K562 (cell line): ENCODE measurements at regions not wholly inside any gene's neighbourhood (a gene's known extent, or its start where the extent isn't known, plus 50 kb on each side); places are given as distances from the start of the nearest gene placed in this dataset.
A peak's percentile ranks its signal among the peaks of the same experiment; 100 is the strongest.

Experiments used
- ATAC-seq: fragments of 200-7000 bp; cut with Tn5 transposase; 3 replicates; pipeline ENCODE4 v1.9.1; 2020; ENCODE audit warnings: moderate library complexity
- BruUV-seq: library from RNA; stranded (reverse); fragments of 400-500 nt; replicated peaks from 2 replicates; lab custom pipeline; 2021; lab: Mats Ljungman, UMichigan
- CTCF ChIA-PET: fragments of 300-600 bp; formaldehyde crosslinking; extraction: SDS; loops from one replicate; lab custom pipeline; 2021; ENCODE audit warnings: low intra/inter-chr PET ratio; lab: Yijun Ruan, JAX
- POLR2A ChIA-PET: fragments of 300-600, 350-650 bp; sonication (Branson Sonifier 250); formaldehyde crosslinking; extraction: SDS; loops from one replicate; lab custom pipeline; 2021; ENCODE audit warnings: antibody characterized with exemption, inconsistent platforms; lab: Yijun Ruan, JAX
- DNase-seq, 4 experiments: peaks; one replicate each; pipeline versions ENCODE4 v3.0.0 to v3.0.0-alpha.2; 2011 to 2018; ENCODE audit warnings: low spot score in 3 of 4, mixed read lengths in 3 of 4; ENCODE audit errors: extremely low read depth in 1 of 4
- FAIRE-seq: peaks from 2 replicates; lab custom pipeline; 2011; peaks lifted over from hg19 to GRCh38; lab: Jason Lieb, UNC
- H2AFZ ChIP-seq: 2 replicates; pipeline ENCODE4 v1.6.0; 2011; ENCODE audit warnings: low read depth, low read length, control low read depth, inconsistent platforms
- H3K27ac ChIP-seq: fragments of 200-600 bp; 3 replicates; pipeline ENCODE4 v1.8.0; 2011; ENCODE audit warnings: low read depth, mild to moderate bottlenecking, control low read depth, inconsistent platforms, low read length, moderate library complexity, mixed read lengths; ENCODE audit errors: extremely low read depth
- H3K27me3 ChIP-seq, 2 experiments: fragments of 300-600 bp in 1 of 2; 2 replicates in 1 of 2; 3 replicates in 1 of 2; pipeline versions ENCODE4 v1.6.0 to v1.8.0; 2011; ENCODE audit warnings: inconsistent platforms in 2 of 2, low read length in 2 of 2, mild to moderate bottlenecking in 1 of 2, mixed read lengths in 1 of 2, moderate library complexity in 1 of 2; ENCODE audit not compliant: control insufficient read depth in 2 of 2, insufficient read depth in 2 of 2
- H3K36me3 ChIP-seq: fragments of 300-600 bp; 3 replicates; pipeline ENCODE4 v1.8.0; 2011; ENCODE audit warnings: mild to moderate bottlenecking, low read length, inconsistent platforms; ENCODE audit not compliant: control insufficient read depth, insufficient read depth
- H3K4me1 ChIP-seq, 2 experiments: fragments of 200-600 bp in 1 of 2; replicated peaks in 1 of 2; 2 replicates in 1 of 2; 3 replicates in 1 of 2; pipeline versions ENCODE4 v1.5.1 to v1.8.0; 2011; ENCODE audit warnings: inconsistent platforms in 2 of 2, low read length in 2 of 2, mild to moderate bottlenecking in 1 of 2, mixed read lengths in 1 of 2, moderate library complexity in 1 of 2; ENCODE audit not compliant: control insufficient read depth in 2 of 2, insufficient read depth in 2 of 2
- H3K4me2 ChIP-seq: 2 replicates; pipeline ENCODE4 v1.6.1; 2011; ENCODE audit warnings: low read length, control low read depth, inconsistent platforms, mixed read lengths; ENCODE audit not compliant: insufficient read depth
- H3K4me3 ChIP-seq: fragments of 200-600 bp; sonication (generic), shearing (Covaris generic); 2 replicates; pipeline ENCODE4 v1.5.1; 2016; ENCODE audit warnings: control low read depth, inconsistent platforms
- H3K79me2 ChIP-seq: fragments of 200-600 bp; 3 replicates; pipeline ENCODE4 v1.8.0; 2011; ENCODE audit warnings: low read length, inconsistent platforms; ENCODE audit not compliant: control insufficient read depth, insufficient read depth
- H3K9ac ChIP-seq, 2 experiments: 2 replicates each; pipeline versions ENCODE4 v1.6.0 to v1.6.1; 2011; ENCODE audit warnings: low read depth in 2 of 2, low read length in 2 of 2, control low read depth in 1 of 2, inconsistent platforms in 1 of 2, mild to moderate bottlenecking in 1 of 2, mixed read lengths in 1 of 2; ENCODE audit not compliant: insufficient read depth in 1 of 2
- H3K9me1 ChIP-seq: one replicate; pipeline ENCODE4 v1.6.0; 2011; ENCODE audit warnings: inconsistent platforms, mild to moderate bottlenecking, low read length, moderate library complexity; ENCODE audit not compliant: control insufficient read depth, insufficient read depth
- H3K9me3 ChIP-seq: replicated peaks from 2 replicates; pipeline ENCODE4 v1.5.1; 2011; ENCODE audit warnings: low read depth, low read length, inconsistent platforms; ENCODE audit not compliant: control insufficient read depth, insufficient read depth
- H4K20me1 ChIP-seq: replicated peaks from 2 replicates; pipeline ENCODE4 v1.6.1; 2011; ENCODE audit warnings: low read length, inconsistent platforms, mixed read lengths; ENCODE audit not compliant: control insufficient read depth, insufficient read depth
- BCOR ChIP-seq: fragments of 450-650 bp; IDR thresholded peaks from 2 replicates; pipeline ENCODE4 v1.6.1; 2016
- C11orf30 ChIP-seq: fragments of 450-650 bp; IDR thresholded peaks from 2 replicates; pipeline ENCODE4 v1.6.1; 2016; ENCODE audit warnings: low read depth, mild to moderate bottlenecking
- JUND ChIP-seq, 2 experiments: IDR thresholded peaks; 2 replicates in 1 of 2; 3 replicates in 1 of 2; pipeline ENCODE4 v1.6.1; 2011; ENCODE audit warnings: borderline replicate concordance in 2 of 2, low read depth in 2 of 2, low read length in 2 of 2, improper control_type of control experiment in 1 of 2, missing biosample characterization in 1 of 2, missing genetic modification characterization in 1 of 2, missing genetic modification reagents in 1 of 2
- MAFG ChIP-seq: fragments of 450-650 bp; conservative IDR thresholded peaks from 2 replicates; pipeline ENCODE4 v1.6.1; 2016; ENCODE audit warnings: missing genetic modification characterization, missing compliant biosample characterization
- POLR2G ChIP-seq: fragments of 200-400 bp; formaldehyde crosslinking; IDR thresholded peaks from 2 replicates; pipeline ENCODE4 v1.6.1; 2017; ENCODE audit warnings: low read depth, mild to moderate bottlenecking, antibody characterized with exemption, low read length, moderate library complexity
- ZNF140 ChIP-seq: fragments of 250-450 bp; sonication (Bioruptor Pico); IDR thresholded peaks from 2 replicates; pipeline ENCODE4 v1.8.0; 2021; ENCODE audit warnings: moderate library complexity, mild to moderate bottlenecking, inconsistent platforms
- ZNF316 ChIP-seq: fragments of 450-650 bp; IDR thresholded peaks from 2 replicates; pipeline ENCODE4 v1.6.1; 2016
- ZNF830 ChIP-seq: fragments of 250-450 bp; sonication (Bioruptor Pico); IDR thresholded peaks from 2 replicates; pipeline ENCODE4 v1.5.0; 2021; ENCODE audit warnings: mild to moderate bottlenecking
- WGBS: fragments of 100-300 bp; shearing (Covaris generic); methylation state at CpG from one replicate; pipeline ENCODE4 v1.1.6; 2016; ENCODE audit warnings: low coverage, mixed read lengths; ENCODE audit not compliant: insufficient coverage; ENCODE audit errors: missing lambda C conversion rate; 5-methylcytosine and 5-hydroxymethylcytosine counted together
- in situ Hi-C: fragments of 300-500 bp; cut with MboI; formaldehyde crosslinking; loops from 4 replicates; pipeline ENCODE4 v1.15.0; 2018; ENCODE audit warnings: inconsistent platforms, mixed read lengths
- intact Hi-C: fragments of 100-400 bp; cut with micrococcal nuclease; formaldehyde crosslinking; loops from 2 replicates; pipeline ENCODE4 v1.14.2; 2022
- TF ChIP-seq, protein P1 (sequence below), 2 experiments: fragments of 450-650 bp; conservative IDR thresholded peaks; 2 replicates each; pipeline ENCODE4 v1.6.1; 2017; ENCODE audit warnings: mild to moderate bottlenecking in 2 of 2, moderate library complexity in 2 of 2
- TF ChIP-seq, protein P2 (sequence below): fragments of 450-650 bp; IDR thresholded peaks from 2 replicates; pipeline ENCODE4 v1.6.1; 2016
- TF ChIP-seq, protein P3 (sequence below), 2 experiments: IDR thresholded peaks; 2 replicates each; pipeline ENCODE4 v1.6.1; 2011; ENCODE audit warnings: borderline replicate concordance in 1 of 2, control low read depth in 1 of 2, low read depth in 1 of 2, low read length in 1 of 2, mild to moderate bottlenecking in 1 of 2, mixed read lengths in 1 of 2, moderate library complexity in 1 of 2; ENCODE audit not compliant: insufficient read depth in 1 of 2, insufficient read length in 1 of 2, poor library complexity in 1 of 2, severe bottlenecking in 1 of 2; ENCODE audit errors: extremely low read depth in 1 of 2

DNA sequence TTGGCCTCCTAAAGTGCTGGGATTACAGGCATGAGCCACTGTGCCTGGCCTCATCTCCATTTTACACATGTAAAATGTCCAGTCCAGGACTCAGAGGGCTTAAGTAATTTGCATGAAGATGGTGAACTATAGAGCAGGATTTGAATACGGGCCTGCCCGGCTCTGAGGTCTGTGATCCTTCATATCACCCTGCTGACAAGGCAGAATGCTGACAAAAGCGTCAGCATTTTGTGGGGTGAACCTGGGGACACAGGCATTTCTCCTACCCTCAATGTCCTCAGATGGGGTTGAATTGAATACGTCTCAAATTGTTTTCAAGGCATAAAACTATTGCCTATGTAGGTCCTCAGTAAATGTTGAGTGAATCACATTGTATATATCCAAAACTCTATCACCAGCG lies 57.2 kb upstream of the GATA6 start:
- Histone ChIP-seq H4K20me1 (no peaks in the 10 kb centered on the region), H3K27ac (no peak overlapping the region), H3K36me3 (no peaks in the 10 kb centered on the region), H2AFZ (no peak overlapping the region), H3K4me3 (no peak overlapping the region), H3K9ac (no peak overlapping the region), H3K4me1 (peaks cover 10 to 18% of the 10 kb centered on the region in 2 experiments; a peak in 4 of 5 replicates), H3K27me3 (no peaks in the 10 kb centered on the region; a peak in 1 of 5 replicates), H3K9me3 (no peaks in the 10 kb centered on the region), H3K79me2 (no peaks in the 10 kb centered on the region), H3K4me2 (no peak overlapping the region), H3K9me1 (no peaks in the 10 kb centered on the region)
- in situ Hi-C loops (no loop called here), intact Hi-C loops (no loop called here)
- DNase-seq, result no peak
- no TSS peak for BruUV-seq
- ATAC-seq, result no peak
- WGBS, result 66% methylated on average over 5 of the region's 5 CpGs
- no peak for FAIRE-seq
- TF ChIP-seq POLR2G, result no peak
- peak; percentile 47 for TF ChIP-seq C11orf30
- peak; percentile 82 for TF ChIP-seq ZNF316
- TF ChIP-seq ZNF830 (CRISPR knock-in tag), result no peak
- no peak for TF ChIP-seq ZNF140
- peak; percentile 40; the same call in 1 of the 2 replicates for TF ChIP-seq MAFG (tag)
- ChIA-PET POLR2A (no interaction called here), CTCF (no interaction called here)

DNA sequence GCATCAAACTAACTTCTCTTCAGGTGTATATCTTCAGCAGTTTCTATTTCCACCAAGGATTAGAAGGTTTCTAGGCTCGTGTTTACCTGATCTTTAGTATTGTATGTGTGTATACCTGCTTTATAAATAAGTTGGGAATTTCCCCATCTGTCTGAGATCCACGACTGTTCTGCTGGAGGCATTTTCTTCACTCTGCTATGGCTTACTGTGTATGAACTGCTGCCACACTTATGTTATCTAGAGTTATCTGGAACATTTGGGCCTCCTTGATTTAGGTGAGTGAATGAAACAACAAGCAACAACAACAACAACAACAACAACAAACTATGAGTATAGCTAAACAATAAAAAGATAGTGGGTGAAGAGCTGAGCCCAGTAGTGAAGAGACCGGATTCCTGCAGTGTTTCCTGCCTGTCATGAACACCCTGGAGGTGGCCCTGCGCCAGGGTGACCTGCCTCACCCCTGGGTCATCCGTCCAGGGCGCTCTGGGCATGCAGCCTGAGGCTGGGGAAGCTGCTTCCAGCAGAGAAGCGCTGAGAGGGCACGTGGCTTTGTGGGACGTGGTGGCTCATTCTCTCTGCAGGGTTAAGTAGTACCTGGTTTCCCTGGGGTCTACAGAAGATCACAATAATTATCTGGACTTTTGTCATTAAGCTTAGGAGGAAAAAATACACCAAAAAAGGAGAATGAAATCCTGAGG lies 56.1 kb upstream of the GATA6 start:
- peak overlapping the region; percentile 41; the same call in 1 of the 2 replicates for H2AFZ ChIP-seq
- H4K20me1 ChIP-seq, result no peaks in the 10 kb centered on the region
- ChIA-PET CTCF (no interaction called here), POLR2A (interaction anchor here (0.5 to 1.2 kb wide), 3 partner anchors 11 to 1563 kb away, joined by 3 to 7 read pairs (median 3); no protein-coding TSS in a partner anchor)
- intact Hi-C loops, result no loop called here
- H3K36me3 ChIP-seq, result no peaks in the 10 kb centered on the region
- H3K4me2 ChIP-seq, result no peak overlapping the region
- no peaks in the 10 kb centered on the region for H3K9me1 ChIP-seq
- no TSS peak for BruUV-seq
- no peaks in the 10 kb centered on the region; a peak in 1 of 5 replicates for H3K27me3 ChIP-seq
- no peak for DNase-seq
- no peak overlapping the region for H3K4me3 ChIP-seq
- in situ Hi-C loops, result no loop called here
- H3K9ac ChIP-seq, result peak overlapping the region in 1 of 2 experiments; percentile 77; a peak in 1 of 4 replicates
- no peaks in the 10 kb centered on the region for H3K9me3 ChIP-seq
- peaks cover 10 to 18% of the 10 kb centered on the region in 2 experiments; a peak in 4 of 5 replicates for H3K4me1 ChIP-seq
- H3K79me2 ChIP-seq, result no peaks in the 10 kb centered on the region
- ATAC-seq, result no peak; the same call in 2 of the 3 replicates
- H3K27ac ChIP-seq, result no peak overlapping the region
- no peak for FAIRE-seq
- 23% methylated on average over 9 of the region's 9 CpGs for WGBS
- TF ChIP-seq BCOR, result no peak
- TF ChIP-seq, protein P1, sequence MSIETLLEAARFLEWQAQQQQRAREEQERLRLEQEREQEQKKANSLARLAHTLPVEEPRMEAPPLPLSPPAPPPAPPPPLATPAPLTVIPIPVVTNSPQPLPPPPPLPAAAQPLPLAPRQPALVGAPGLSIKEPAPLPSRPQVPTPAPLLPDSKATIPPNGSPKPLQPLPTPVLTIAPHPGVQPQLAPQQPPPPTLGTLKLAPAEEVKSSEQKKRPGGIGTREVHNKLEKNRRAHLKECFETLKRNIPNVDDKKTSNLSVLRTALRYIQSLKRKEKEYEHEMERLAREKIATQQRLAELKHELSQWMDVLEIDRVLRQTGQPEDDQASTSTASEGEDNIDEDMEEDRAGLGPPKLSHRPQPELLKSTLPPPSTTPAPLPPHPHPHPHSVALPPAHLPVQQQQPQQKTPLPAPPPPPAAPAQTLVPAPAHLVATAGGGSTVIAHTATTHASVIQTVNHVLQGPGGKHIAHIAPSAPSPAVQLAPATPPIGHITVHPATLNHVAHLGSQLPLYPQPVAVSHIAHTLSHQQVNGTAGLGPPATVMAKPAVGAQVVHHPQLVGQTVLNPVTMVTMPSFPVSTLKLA (conservative IDR thresholded peaks at IDR 0.05), result no peak
- TF ChIP-seq, protein P2, sequence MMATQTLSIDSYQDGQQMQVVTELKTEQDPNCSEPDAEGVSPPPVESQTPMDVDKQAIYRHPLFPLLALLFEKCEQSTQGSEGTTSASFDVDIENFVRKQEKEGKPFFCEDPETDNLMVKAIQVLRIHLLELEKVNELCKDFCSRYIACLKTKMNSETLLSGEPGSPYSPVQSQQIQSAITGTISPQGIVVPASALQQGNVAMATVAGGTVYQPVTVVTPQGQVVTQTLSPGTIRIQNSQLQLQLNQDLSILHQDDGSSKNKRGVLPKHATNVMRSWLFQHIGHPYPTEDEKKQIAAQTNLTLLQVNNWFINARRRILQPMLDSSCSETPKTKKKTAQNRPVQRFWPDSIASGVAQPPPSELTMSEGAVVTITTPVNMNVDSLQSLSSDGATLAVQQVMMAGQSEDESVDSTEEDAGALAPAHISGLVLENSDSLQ, result no peak
- no peak for TF ChIP-seq JUND (IDR thresholded peaks at IDR 0.05; ENCODE audit: borderline replicate concordance, low read depth, low read length)
- no peak for TF ChIP-seq JUND (tag; IDR thresholded peaks at IDR 0.05; ENCODE audit: borderline replicate concordance, low read depth, low read length)
- TF ChIP-seq, protein P3, sequence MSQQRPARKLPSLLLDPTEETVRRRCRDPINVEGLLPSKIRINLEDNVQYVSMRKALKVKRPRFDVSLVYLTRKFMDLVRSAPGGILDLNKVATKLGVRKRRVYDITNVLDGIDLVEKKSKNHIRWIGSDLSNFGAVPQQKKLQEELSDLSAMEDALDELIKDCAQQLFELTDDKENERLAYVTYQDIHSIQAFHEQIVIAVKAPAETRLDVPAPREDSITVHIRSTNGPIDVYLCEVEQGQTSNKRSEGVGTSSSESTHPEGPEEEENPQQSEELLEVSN (IDR thresholded peaks at IDR 0.05; ENCODE audit: borderline replicate concordance in 1 of 2, extremely low read depth in 1 of 2, insufficient read depth in 1 of 2, insufficient read length in 1 of 2, low read depth in 1 of 2, low read length in 1 of 2, poor library complexity in 1 of 2, severe bottlenecking in 1 of 2), result no peak
